GM23338 (cell line): ENCODE measurements at regions not wholly inside any gene's neighbourhood (a gene's known extent, or its start where the extent isn't known, plus 50 kb on each side); places are given as distances from the start of the nearest gene placed in this dataset.

Experiments
- ATAC-seq: fragments of 200-7000 bp; cut with Tn5 transposase; 3 replicates; pipeline ENCODE4 v1.9.1; 2020
- DNase-seq: peaks from one replicate; pipeline ENCODE4 v3.0.0-alpha.2; 2015; ENCODE audit warnings: low spot score
- H2AFZ ChIP-seq: fragments of 200-600 bp; sonication (generic); 2 replicates; pipeline ENCODE4 v1.8.0; 2016; ENCODE audit warnings: antibody characterized with exemption, mild to moderate bottlenecking, moderate library complexity
- H3F3A ChIP-seq: fragments of 200-600 bp; sonication (generic); replicated peaks from 2 replicates; pipeline ENCODE4 v1.8.0; 2017; ENCODE audit warnings: antibody characterized with exemption, mixed run types, low read depth
- H3K27ac ChIP-seq: fragments of 200-600 bp; sonication (generic); 2 replicates; pipeline ENCODE4 v1.6.1; 2016; ENCODE audit warnings: low read depth
- H3K27me3 ChIP-seq: fragments of 200-600 bp; sonication (generic); 2 replicates; pipeline ENCODE4 v1.8.0; 2016; ENCODE audit warnings: mild to moderate bottlenecking, mixed run types, moderate library complexity; ENCODE audit not compliant: insufficient read depth
- H3K36me3 ChIP-seq: fragments of 200-600 bp; sonication (generic); 2 replicates; pipeline ENCODE4 v1.8.0; 2016; ENCODE audit warnings: mild to moderate bottlenecking; ENCODE audit not compliant: insufficient read depth
- H3K4me1 ChIP-seq: fragments of 200-600 bp; sonication (generic); 2 replicates; pipeline ENCODE4 v1.8.0; 2016; ENCODE audit warnings: mild to moderate bottlenecking, moderate library complexity; ENCODE audit not compliant: insufficient read depth
- H3K4me2 ChIP-seq: fragments of 200-600 bp; sonication (generic); 2 replicates; pipeline ENCODE4 v1.7.1; 2017; ENCODE audit warnings: mixed run types
- H3K4me3 ChIP-seq: fragments of 200-600 bp; sonication (generic); 2 replicates; pipeline ENCODE4 v1.6.1; 2016; ENCODE audit warnings: mixed run types
- H3K79me2 ChIP-seq: fragments of 200-600 bp; sonication (generic); replicated peaks from 2 replicates; pipeline ENCODE4 v1.8.0; 2017; ENCODE audit warnings: mild to moderate bottlenecking; ENCODE audit not compliant: insufficient read depth
- H3K9me2 ChIP-seq: fragments of 200-600 bp; sonication (generic); 2 replicates; pipeline ENCODE4 v1.8.0; 2017; ENCODE audit not compliant: insufficient read depth
- H4K20me1 ChIP-seq: fragments of 200-600 bp; sonication (generic); replicated peaks from 2 replicates; pipeline ENCODE4 v1.8.0; 2017; ENCODE audit warnings: mild to moderate bottlenecking; ENCODE audit not compliant: insufficient read depth
- H3K27ac Mint-ChIP-seq: 2 replicates; pipeline ENCODE4 v1.8.0; 2020; ENCODE audit warnings: inconsistent platforms, mild to moderate bottlenecking, moderate library complexity, mixed read lengths
- H3K27me3 Mint-ChIP-seq: 3 replicates; pipeline ENCODE4 v1.8.0; 2022; ENCODE audit warnings: low read depth, mild to moderate bottlenecking, moderate library complexity, mixed read lengths, inconsistent platforms; ENCODE audit not compliant: insufficient read depth, poor library complexity
- H3K36me3 Mint-ChIP-seq: 3 replicates; pipeline ENCODE4 v1.8.0; 2021; ENCODE audit warnings: low read depth, mild to moderate bottlenecking, inconsistent platforms, moderate library complexity, mixed read lengths
- H3K4me1 Mint-ChIP-seq: 3 replicates; pipeline ENCODE4 v1.8.0; 2020; ENCODE audit warnings: mild to moderate bottlenecking, inconsistent platforms, mixed read lengths
- H3K4me3 Mint-ChIP-seq: 3 replicates; pipeline ENCODE4 v1.8.0; 2021; ENCODE audit warnings: moderate library complexity, mild to moderate bottlenecking, inconsistent platforms, mixed read lengths
- H3K9me3 Mint-ChIP-seq: 3 replicates; pipeline ENCODE4 v1.8.0; 2020; ENCODE audit warnings: moderate library complexity, mild to moderate bottlenecking, inconsistent platforms, mixed read lengths
- ETS1 ChIP-seq: IDR thresholded peaks from 2 replicates; pipeline ENCODE4 v1.6.1; 2016; ENCODE audit warnings: antibody characterized with exemption
- EZH2 ChIP-seq: fragments of 200-600 bp; sonication (generic); IDR thresholded peaks from one replicate; pipeline ENCODE4 v1.8.0; 2017; ENCODE audit warnings: antibody characterized with exemption, mild to moderate bottlenecking, low read depth; ENCODE audit not compliant: unreplicated experiment
- EZH2phosphoT487 ChIP-seq: fragments of 200-600 bp; sonication (generic); IDR thresholded peaks from one replicate; pipeline ENCODE4 v1.8.1; 2018; ENCODE audit warnings: antibody characterized with exemption; ENCODE audit not compliant: unreplicated experiment
- NANOG ChIP-seq: IDR thresholded peaks from 2 replicates; pipeline ENCODE4 v1.6.1; 2016; ENCODE audit warnings: antibody characterized with exemption, borderline replicate concordance
- POLR2AphosphoS5 ChIP-seq: IDR thresholded peaks from 2 replicates; pipeline ENCODE4 v1.6.1; 2016; ENCODE audit warnings: antibody characterized with exemption, low read depth
- REST ChIP-seq: IDR thresholded peaks from one replicate; pipeline ENCODE4 v1.6.1; 2018; ENCODE audit warnings: antibody characterized with exemption; ENCODE audit not compliant: unreplicated experiment
- STAT1 ChIP-seq: IDR thresholded peaks from one replicate; pipeline ENCODE4 v1.6.1; 2016; ENCODE audit warnings: antibody characterized with exemption; ENCODE audit not compliant: unreplicated experiment
- ZNF331 ChIP-seq: fragments of 250-450 bp; sonication (Bioruptor Pico); IDR thresholded peaks from 2 replicates; pipeline ENCODE4 v1.5.0; 2020; ENCODE audit warnings: low read depth, mild to moderate bottlenecking, moderate library complexity
- ZNF462 ChIP-seq: fragments of 250-450 bp; sonication (Bioruptor Pico); IDR thresholded peaks from 2 replicates; pipeline ENCODE4 v1.5.0; 2020; ENCODE audit warnings: mild to moderate bottlenecking, moderate library complexity
- TF ChIP-seq, protein P1 (sequence below), 2 experiments: fragments of 200-600 bp in 1 of 2; sonication (generic) in 1 of 2; conservative IDR thresholded peaks; 2 replicates each; pipeline versions ENCODE4 v1.5.1 to v1.6.1; 2016 to 2017; ENCODE audit warnings: antibody characterized with exemption in 2 of 2, low read depth in 2 of 2, mild to moderate bottlenecking in 2 of 2, moderate library complexity in 1 of 2

DNA sequence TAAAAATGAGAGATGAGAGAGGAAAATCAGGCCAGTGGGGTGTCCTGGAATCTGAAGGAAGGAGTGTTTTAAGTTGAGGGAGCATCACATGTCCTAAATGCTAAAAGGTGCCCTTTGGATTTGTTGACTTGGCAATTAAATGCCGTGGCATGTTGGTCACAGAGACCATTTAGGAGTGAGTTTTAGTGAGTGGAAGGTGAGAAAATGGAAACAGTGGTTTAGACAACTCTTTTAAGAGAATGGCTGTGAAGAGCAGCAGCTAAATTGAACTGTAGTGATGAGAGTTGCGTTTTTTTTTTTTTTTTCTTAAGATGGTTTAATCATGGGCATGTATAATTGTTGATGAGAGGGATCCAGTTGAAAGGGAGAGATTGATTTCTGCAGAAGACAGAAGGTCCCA lies 95.0 kb downstream of the S1PR1 start (continued):
- TF ChIP-seq EZH2 = no peak
- TF ChIP-seq, protein P1, sequence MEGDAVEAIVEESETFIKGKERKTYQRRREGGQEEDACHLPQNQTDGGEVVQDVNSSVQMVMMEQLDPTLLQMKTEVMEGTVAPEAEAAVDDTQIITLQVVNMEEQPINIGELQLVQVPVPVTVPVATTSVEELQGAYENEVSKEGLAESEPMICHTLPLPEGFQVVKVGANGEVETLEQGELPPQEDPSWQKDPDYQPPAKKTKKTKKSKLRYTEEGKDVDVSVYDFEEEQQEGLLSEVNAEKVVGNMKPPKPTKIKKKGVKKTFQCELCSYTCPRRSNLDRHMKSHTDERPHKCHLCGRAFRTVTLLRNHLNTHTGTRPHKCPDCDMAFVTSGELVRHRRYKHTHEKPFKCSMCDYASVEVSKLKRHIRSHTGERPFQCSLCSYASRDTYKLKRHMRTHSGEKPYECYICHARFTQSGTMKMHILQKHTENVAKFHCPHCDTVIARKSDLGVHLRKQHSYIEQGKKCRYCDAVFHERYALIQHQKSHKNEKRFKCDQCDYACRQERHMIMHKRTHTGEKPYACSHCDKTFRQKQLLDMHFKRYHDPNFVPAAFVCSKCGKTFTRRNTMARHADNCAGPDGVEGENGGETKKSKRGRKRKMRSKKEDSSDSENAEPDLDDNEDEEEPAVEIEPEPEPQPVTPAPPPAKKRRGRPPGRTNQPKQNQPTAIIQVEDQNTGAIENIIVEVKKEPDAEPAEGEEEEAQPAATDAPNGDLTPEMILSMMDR (conservative IDR thresholded peaks at IDR 0.05; ENCODE audit: low read depth in 2 of 2) = no peak
- no peak for TF ChIP-seq REST

DNA sequence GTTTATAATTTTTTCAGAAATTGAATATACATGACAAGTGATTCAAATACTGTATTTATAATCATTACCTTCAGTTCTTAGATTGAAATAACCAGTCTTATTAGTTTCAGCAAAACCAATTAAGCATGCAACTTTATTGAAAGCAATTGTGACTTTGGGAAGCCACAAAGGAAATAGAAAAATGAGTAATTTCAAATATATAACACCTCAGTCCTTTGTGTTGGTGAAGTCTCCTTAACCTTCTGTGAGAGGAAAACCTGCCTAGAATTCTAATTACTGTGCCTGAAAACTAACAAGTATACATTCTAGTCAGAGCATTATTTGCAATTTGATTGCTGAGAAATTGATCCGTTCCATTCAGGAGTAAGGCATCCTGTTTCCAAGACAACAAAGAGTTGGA lies 95.8 kb downstream of the S1PR1 start:
- no peak for DNase-seq
- no peaks in the 10 kb centered on the region for H3K27me3 ChIP-seq
- ATAC-seq = no peak
- H3F3A ChIP-seq = no peaks in the 10 kb centered on the region
- no peaks in the 10 kb centered on the region for H3K36me3 ChIP-seq
- H2AFZ ChIP-seq = no peak overlapping the region
- H3K9me2 ChIP-seq = peaks cover 3% of the 10 kb centered on the region; the same call in 1 of the 2 replicates
- 0 out of 3 replicates have a peak, but pooled peaks cover 3% of the 10 kb centered on the region for H3K9me3 Mint-ChIP-seq
- no peaks in the 10 kb centered on the region for H3K36me3 Mint-ChIP-seq
- no peak overlapping the region for H3K27ac Mint-ChIP-seq
- no peak overlapping the region for H3K4me3 Mint-ChIP-seq
- H3K27me3 Mint-ChIP-seq = peaks cover 2% of the 10 kb centered on the region
- H4K20me1 ChIP-seq = no peaks in the 10 kb centered on the region
- no peaks in the 10 kb centered on the region for H3K79me2 ChIP-seq
- no peak overlapping the region for H3K27ac ChIP-seq
- no peak overlapping the region for H3K4me3 ChIP-seq
- H3K4me1 ChIP-seq = no peaks in the 10 kb centered on the region
- no peaks in the 10 kb centered on the region for H3K4me1 Mint-ChIP-seq
- no peak overlapping the region for H3K4me2 ChIP-seq
- TF ChIP-seq EZH2phosphoT487 (no peak), ZNF462 (no peak), ETS1 (no peak), ZNF331 (CRISPR knock-in tag) (no peak), NANOG (no peak), POLR2AphosphoS5 (no peak), STAT1 (no peak)
- TF ChIP-seq, protein P1 (conservative IDR thresholded peaks at IDR 0.05; ENCODE audit: low read depth in 2 of 2) = no peak
